Suprapubic skin (tissue), 4 donors: ENCODE measurements at regions not wholly inside any gene's neighbourhood (a gene's known extent, or its start where the extent isn't known, plus 50 kb on each side); places are given as distances from the start of the nearest gene placed in this dataset.

Experiments used
- DNase-seq, 2 donors: peaks; one replicate each; pipeline ENCODE4 v3.0.0-alpha.2; 2019; ENCODE audit warnings: low spot score in 2 of 2
- H3K27ac ChIP-seq: fragments of 200-600 bp; sonication (generic); one replicate; pipeline ENCODE4 v1.5.1; 2019
- H3K27me3 ChIP-seq: fragments of 200-600 bp; sonication (generic); one replicate; pipeline ENCODE4 v1.5.1; 2019
- H3K36me3 ChIP-seq: fragments of 200-600 bp; sonication (generic); one replicate; pipeline ENCODE4 v1.5.1; 2019
- H3K4me1 ChIP-seq: fragments of 200-600 bp; sonication (generic); one replicate; pipeline ENCODE4 v1.5.1; 2019
- H3K4me3 ChIP-seq: fragments of 200-600 bp; sonication (generic); one replicate; pipeline ENCODE4 v1.5.1; 2019; ENCODE audit warnings: mild to moderate bottlenecking
- H3K9me3 ChIP-seq: fragments of 200-600 bp; sonication (generic); one replicate; pipeline ENCODE4 v1.5.1; 2019
- CTCF ChIP-seq, 2 donors: fragments of 200-600 bp in 1 of 2; fragments of 450-650 bp in 1 of 2; sonication (generic) in 1 of 2; IDR thresholded peaks; one replicate each; pipeline ENCODE4 v1.5.1; 2016 to 2019; ENCODE audit warnings: antibody characterized with exemption in 2 of 2, mild to moderate bottlenecking in 1 of 2, moderate library complexity in 1 of 2
- EP300 ChIP-seq: sonication (generic); formaldehyde crosslinking; IDR thresholded peaks from one replicate; pipeline ENCODE4 v1.6.1; 2017; ENCODE audit warnings: antibody characterized with exemption
- POLR2A ChIP-seq, 2 donors: fragments of 450-650 bp; IDR thresholded peaks; one replicate each; pipeline ENCODE4 v1.6.1; 2017; ENCODE audit warnings: antibody characterized with exemption in 2 of 2, mild to moderate bottlenecking in 2 of 2, moderate library complexity in 2 of 2
- POLR2AphosphoS5 ChIP-seq, 3 donors: sonication (generic); formaldehyde crosslinking; IDR thresholded peaks; one replicate each; pipeline ENCODE4 v1.6.1; 2017; ENCODE audit warnings: antibody characterized with exemption in 3 of 3
- WGBS: methylation state at CpG from one replicate; pipeline ENCODE4 v1.1.5; 2018; 5-methylcytosine and 5-hydroxymethylcytosine counted together

GRCh38 chr3:157938154-157938779, 168.0 kb downstream of the SHOX2 start:
- WGBS, result 64% methylated on average over 5 of the region's 5 CpGs
- H3K27ac ChIP-seq, result no peak overlapping the region
- H3K4me3 ChIP-seq, result no peak overlapping the region
- no peaks in the 10 kb centered on the region for H3K9me3 ChIP-seq
- H3K36me3 ChIP-seq, result no peaks in the 10 kb centered on the region
- no peaks in the 10 kb centered on the region for H3K27me3 ChIP-seq
- no peaks in the 10 kb centered on the region for H3K4me1 ChIP-seq
- TF ChIP-seq POLR2A (IDR thresholded peaks at IDR 0.05) (no peak), POLR2AphosphoS5 (IDR thresholded peaks at IDR 0.05) (no peak), CTCF (IDR thresholded peaks at IDR 0.05) (no peak), EP300 (no peak)
- DNase-seq, result no peak

GRCh38 chr3:157931517-157931916, 174.7 kb downstream of the SHOX2 start:
- Histone ChIP-seq H3K9me3 (no peaks in the 10 kb centered on the region), H3K27ac (no peak overlapping the region), H3K36me3 (no peaks in the 10 kb centered on the region), H3K4me3 (no peak overlapping the region), H3K27me3 (no peaks in the 10 kb centered on the region), H3K4me1 (no peaks in the 10 kb centered on the region)
- TF ChIP-seq EP300 (no peak), POLR2AphosphoS5 (IDR thresholded peaks at IDR 0.05) (no peak), POLR2A (IDR thresholded peaks at IDR 0.05) (no peak), CTCF (IDR thresholded peaks at IDR 0.05) (no peak)
- WGBS, result 65% methylated on average over 6 of the region's 6 CpGs
- no peak for DNase-seq

GRCh38 chr3:157930000-157930780, 176.0 kb downstream of the SHOX2 start:
- Histone ChIP-seq H3K36me3 (no peaks in the 10 kb centered on the region), H3K9me3 (no peaks in the 10 kb centered on the region), H3K4me1 (no peaks in the 10 kb centered on the region), H3K27me3 (no peaks in the 10 kb centered on the region), H3K4me3 (no peak overlapping the region), H3K27ac (no peak overlapping the region)
- no peak for TF ChIP-seq POLR2A (IDR thresholded peaks at IDR 0.05)
- TF ChIP-seq CTCF (IDR thresholded peaks at IDR 0.05), result no peak
- no peak for TF ChIP-seq EP300
- TF ChIP-seq POLR2AphosphoS5 (IDR thresholded peaks at IDR 0.05), result no peak
- no peak for DNase-seq
- 77% methylated on average over 4 of the region's 4 CpGs for WGBS

- Histone ChIP-seq H3K9me3 (no peaks in the 10 kb centered on the region), H3K36me3 (no peaks in the 10 kb centered on the region), H3K4me1 (no peaks in the 10 kb centered on the region), H3K27me3 (no peaks in the 10 kb centered on the region), H3K27ac (no peak overlapping the region), H3K4me3 (no peak overlapping the region)
- TF ChIP-seq CTCF (IDR thresholded peaks at IDR 0.05), result no peak
- TF ChIP-seq POLR2A (IDR thresholded peaks at IDR 0.05), result no peak
- TF ChIP-seq POLR2AphosphoS5 (IDR thresholded peaks at IDR 0.05), result no peak
- TF ChIP-seq EP300, result no peak
- WGBS, result 90% methylated on average over 8 of the region's 8 CpGs
- no peak for DNase-seq
Measured at GRCh38 chr3:157926822-157927221, 179.4 kb downstream of the SHOX2 start.

GRCh38 chr3:157922614-157923013, 183.6 kb downstream of the SHOX2 start:
- no peak for TF ChIP-seq POLR2A (IDR thresholded peaks at IDR 0.05)
- TF ChIP-seq POLR2AphosphoS5 (IDR thresholded peaks at IDR 0.05), result no peak
- TF ChIP-seq EP300, result no peak
- no peak for TF ChIP-seq CTCF (IDR thresholded peaks at IDR 0.05)
- Histone ChIP-seq H3K27ac (no peak overlapping the region), H3K36me3 (no peaks in the 10 kb centered on the region), H3K9me3 (no peaks in the 10 kb centered on the region), H3K4me1 (no peaks in the 10 kb centered on the region), H3K27me3 (no peaks in the 10 kb centered on the region), H3K4me3 (no peak overlapping the region)
- no peak for DNase-seq
- 97% methylated on average over 1 of the region's 1 CpG for WGBS
